HG03432 (cell line): ENCODE measurements at regions not wholly inside any gene's neighbourhood (a gene's known extent, or its start where the extent isn't known, plus 50 kb on each side); places are given as distances from the start of the nearest gene placed in this dataset.
A peak's percentile ranks its signal among the peaks of the same experiment; 100 is the strongest.

Experiments used
- ATAC-seq: cut with Tn5 transposase; IDR thresholded peaks from one replicate; pipeline ENCODE4 v1.9.1; 2021; ENCODE audit warnings: mild to moderate bottlenecking, moderate library complexity; ENCODE audit not compliant: unreplicated experiment

DNA sequence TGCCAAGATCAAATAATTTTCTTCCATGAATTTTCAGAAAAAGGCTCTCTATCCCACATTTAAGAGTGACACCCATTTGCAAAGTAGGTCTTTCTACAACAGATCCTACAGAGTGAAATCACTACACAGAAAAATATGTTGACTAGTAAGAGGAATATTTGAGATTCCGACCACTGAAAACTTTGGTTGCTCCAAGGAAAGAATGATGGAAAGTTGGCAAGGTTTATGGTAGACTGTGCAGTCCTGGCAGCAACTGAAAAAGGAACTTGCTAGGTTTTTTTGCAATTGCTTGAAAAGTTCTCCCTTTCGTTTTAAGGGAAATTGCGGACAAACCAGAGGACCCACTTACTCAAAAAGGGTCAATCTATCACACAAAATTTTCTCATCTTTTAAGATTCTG, 83.1 kb upstream of the TSPAN8 start:
- no peak for ATAC-seq

DNA sequence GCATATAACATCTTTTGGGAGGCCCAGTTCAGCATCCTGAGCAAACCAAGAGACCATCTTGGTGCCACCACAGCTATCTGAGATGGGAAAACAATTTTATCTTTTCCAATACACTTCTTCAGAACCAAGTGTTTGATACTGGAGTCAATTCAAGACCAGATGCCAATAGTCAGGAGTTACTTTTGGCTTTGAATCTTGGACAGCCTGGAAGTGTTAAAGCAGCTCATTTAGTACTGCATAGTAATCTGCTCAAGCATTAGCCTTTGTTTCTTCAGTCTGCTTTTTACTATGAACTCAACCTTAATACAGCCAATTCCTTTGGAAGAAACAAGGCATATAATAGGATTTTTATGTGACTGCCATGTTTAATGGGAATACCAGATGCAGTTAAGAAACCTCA, 81.9 kb upstream of the TSPAN8 start:
- no peak for ATAC-seq

DNA sequence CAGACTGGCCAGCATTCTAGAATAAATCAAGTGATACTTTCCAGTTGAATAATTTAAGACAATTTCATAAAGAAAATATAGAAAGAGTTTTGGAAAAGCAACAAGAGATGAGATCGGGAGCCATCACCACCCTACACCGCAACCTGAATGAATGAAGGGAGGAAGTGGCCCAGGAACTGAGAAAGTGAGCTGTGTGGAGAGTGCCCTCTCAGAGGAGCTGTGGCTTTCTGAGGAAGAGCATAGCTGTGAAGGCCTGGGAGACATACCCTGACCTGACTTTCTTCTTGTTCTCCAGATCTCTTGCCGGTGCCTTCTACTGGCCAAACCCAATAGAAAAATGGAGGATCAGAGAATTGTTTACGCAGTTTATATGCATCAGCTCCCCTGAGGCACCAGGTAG, 79.3 kb upstream of the TSPAN8 start:
- no peak for ATAC-seq

GRCh38 chr12:71236133-71236660, 78.4 kb upstream of the TSPAN8 start:
- no peak for ATAC-seq

GRCh38 chr12:71233083-71233482, 75.3 kb upstream of the TSPAN8 start:
- ATAC-seq: no peak

DNA sequence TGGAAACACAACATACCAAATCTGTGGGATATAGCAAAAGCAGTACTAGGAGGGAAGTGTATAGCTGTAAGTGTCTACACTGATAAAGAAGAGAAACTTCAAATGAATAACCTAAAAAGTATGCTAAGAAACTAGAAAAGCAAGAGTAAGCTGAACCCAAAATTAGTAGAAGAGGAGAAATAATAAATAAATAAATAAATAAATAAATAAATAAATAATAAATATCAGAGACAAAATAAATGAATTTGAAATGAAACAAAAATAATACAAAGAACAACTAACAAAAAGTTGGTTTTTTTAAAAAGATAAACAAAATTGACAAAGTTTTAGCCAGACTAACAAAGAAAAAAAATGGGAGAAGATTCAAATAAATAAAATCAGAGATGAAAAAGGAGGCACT, 72.7 kb upstream of the TSPAN8 start:
- no peak for ATAC-seq

- ATAC-seq: no peak
Measured at GRCh38 chr12:71223139-71223538, 65.3 kb upstream of the TSPAN8 start.

- ATAC-seq: no peak
Measured at GRCh38 chr12:71222436-71222835, 64.6 kb upstream of the TSPAN8 start.

GRCh38 chr12:71220260-71220659, 62.5 kb upstream of the TSPAN8 start:
- ATAC-seq: no peak

GRCh38 chr12:71219224-71219623, 61.4 kb upstream of the TSPAN8 start:
- no peak for ATAC-seq

GRCh38 chr12:71218616-71219015, 60.8 kb upstream of the TSPAN8 start:
- no peak for ATAC-seq

DNA sequence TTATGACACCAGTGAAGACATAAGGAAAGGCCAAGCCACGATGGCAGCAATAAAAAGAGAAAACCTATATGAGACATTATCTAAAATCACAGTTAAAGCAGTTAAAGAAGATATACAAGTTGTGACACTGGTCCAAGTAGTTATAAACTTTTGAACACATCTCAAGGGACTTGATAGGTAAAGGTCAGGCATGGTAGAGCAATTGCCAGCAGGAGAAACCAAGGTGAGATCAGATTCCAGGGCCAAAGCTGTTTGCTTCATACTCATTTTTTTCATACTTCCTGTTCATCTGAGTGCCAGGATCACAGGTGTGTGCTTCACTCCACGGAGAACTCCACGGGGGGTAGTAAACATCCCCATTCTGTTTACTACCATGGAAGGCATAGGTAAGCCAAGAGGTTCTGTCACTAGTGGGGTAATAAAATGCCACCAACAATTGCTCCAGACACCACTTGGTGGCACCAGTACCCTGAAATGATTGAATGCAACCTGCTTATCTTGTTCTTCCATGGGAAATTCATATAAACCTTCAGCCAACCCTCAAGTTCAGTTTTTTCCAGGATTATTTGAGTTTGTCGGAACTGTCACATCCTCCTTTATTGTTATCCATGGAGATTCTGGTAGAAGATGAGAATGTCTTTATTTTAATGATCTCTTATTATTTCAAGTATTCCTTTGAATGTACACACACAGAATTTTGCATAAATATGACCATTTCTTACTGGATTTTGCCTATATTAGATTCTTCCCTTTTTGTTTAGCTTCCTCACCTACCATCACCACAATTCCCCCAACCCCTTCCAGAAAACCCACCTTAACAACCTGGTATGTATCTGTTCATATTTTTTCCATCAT, 59.2 kb upstream of the TSPAN8 start:
- peak; percentile 63 for ATAC-seq

DNA sequence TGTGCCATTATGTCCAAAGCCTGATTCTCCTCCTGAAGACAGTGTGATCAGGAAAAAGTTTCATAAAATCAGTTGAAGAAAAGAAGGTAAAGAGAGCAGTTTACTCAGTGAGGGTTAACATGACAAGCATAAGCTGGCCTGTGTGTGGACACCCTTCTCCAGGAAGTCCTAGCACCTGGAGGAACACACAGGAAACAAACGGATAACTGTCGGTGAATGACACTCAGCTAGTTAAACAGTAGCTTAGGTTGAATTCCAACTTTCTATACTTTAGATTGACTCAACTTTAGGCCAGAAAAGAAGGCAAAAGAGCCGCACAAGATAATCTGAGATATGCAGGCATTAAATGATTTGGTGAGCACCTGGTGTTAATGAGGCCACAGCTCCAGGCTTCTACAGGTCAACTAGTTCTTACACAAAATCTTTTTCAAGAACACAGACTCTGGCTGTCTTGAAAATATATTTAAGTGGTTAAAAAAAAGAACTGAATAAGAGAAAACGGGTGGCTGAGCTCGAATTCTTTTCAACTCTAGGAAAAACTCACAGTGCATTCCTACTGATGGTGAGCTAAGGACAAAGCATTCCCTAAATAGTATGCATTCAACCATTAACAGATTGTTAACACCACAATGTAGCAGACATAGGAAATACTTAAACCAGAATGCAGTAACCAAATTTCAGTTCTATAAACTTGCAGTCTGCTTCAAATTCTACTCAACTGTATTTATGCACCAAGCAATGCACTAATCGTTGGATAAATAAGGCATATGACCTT, 56.9 kb upstream of the TSPAN8 start:
- ATAC-seq: no peak

DNA sequence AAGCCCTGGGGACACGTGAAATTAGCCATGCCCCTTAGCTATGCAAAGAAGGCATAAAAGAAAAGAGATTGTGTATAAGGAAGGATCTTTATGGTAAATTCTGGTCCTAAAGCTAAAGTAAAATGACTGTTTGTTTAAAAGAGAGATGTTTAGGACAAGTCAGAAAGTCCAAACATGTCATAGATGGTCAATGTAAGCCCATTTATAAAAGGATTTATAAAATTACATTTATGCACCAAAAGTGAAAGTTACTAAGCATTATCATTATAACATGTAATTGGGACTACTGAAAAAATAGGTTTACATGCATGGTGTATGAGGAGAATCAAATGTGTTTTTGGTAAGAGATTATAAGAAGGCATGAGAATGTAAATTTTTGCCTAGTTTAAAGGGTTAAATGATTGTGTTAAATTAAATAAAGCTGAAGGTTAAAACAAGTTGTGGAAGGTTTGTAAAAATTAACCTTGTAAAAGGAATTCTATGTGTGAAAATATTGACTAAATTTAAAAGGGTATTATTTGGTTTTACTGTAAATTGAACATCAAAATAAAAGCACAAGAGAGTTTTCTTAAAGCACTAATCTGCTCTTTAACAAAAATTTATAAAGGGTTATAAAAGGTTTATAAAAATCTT, 50.4 kb upstream of the TSPAN8 start:
- no peak for ATAC-seq
